ENCODE measurements at regions not wholly inside any gene's neighbourhood (a gene's known extent, or its start where the extent isn't known, plus 50 kb on each side); places are given as distances from the start of the nearest gene placed in this dataset.

DNA sequence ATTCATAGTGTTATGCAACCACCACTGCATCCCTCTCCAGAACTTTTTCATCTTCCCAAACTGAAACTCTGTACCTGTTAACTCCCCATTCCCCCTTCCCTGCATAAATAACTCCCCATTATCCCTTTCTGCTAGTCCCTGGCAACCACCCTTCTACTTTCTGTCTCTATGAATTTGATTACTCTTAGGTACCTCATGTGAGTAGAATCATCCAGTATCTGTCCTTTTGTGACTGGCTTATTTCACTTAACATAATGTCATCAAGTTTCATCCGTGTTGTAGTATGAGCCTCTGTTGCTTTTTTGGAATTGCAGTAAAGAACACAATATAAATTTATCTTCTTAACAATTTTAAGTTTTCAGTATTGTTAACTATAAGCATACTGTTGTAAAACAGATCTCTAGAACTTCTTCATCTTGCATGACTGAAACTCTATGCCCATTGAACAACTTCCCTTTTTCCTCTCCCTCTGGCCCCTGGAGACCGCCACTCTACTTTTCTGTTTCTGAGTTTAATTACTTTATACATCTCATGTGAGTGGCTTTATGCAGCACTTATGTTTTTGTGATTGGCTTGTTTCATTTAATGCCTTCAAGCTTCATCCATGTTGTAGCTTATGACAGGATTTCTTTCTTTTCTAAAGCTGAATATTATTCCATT, 87.3 kb upstream of the ABCC4 start:
- Histone ChIP-seq H3K36me3 (ENCODE audit: control insufficient read depth in 4 of 4, insufficient read depth in 3 of 4, low read depth in 1 of 4, low read length in 3 of 4) (no peaks in the 10 kb centered on the region), H3K4me1 (ENCODE audit: control insufficient read depth in 4 of 4, insufficient read depth in 4 of 4, low read length in 3 of 4) (no peaks in the 10 kb centered on the region), H3K9me3 (ENCODE audit: control insufficient read depth in 4 of 4, low read length in 3 of 4) (no peaks in the 10 kb centered on the region), H3K4me3 (ENCODE audit: low read depth in 1 of 3, low read length in 3 of 3) (no peak overlapping the region), H3K27me3 (ENCODE audit: control insufficient read depth in 4 of 4, insufficient read depth in 4 of 4, low read length in 3 of 4) (no peaks in the 10 kb centered on the region), H3K9ac (ENCODE audit: low read depth in 1 of 2, low read length in 2 of 2) (no peak overlapping the region), H3K27ac (ENCODE audit: low read depth in 1 of 2, low read length in 2 of 2) (no peak overlapping the region)
- WGBS, result 75% methylated on average over 2 of the region's 2 CpGs
- TF ChIP-seq YY1 (IDR thresholded peaks at IDR 0.05), result no peak
- TF ChIP-seq HNF4G (IDR thresholded peaks at IDR 0.05), result no peak
- TF ChIP-seq, protein P1, sequence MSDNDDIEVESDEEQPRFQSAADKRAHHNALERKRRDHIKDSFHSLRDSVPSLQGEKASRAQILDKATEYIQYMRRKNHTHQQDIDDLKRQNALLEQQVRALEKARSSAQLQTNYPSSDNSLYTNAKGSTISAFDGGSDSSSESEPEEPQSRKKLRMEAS (IDR thresholded peaks at IDR 0.05), result no peak
- TF ChIP-seq, protein P2, sequence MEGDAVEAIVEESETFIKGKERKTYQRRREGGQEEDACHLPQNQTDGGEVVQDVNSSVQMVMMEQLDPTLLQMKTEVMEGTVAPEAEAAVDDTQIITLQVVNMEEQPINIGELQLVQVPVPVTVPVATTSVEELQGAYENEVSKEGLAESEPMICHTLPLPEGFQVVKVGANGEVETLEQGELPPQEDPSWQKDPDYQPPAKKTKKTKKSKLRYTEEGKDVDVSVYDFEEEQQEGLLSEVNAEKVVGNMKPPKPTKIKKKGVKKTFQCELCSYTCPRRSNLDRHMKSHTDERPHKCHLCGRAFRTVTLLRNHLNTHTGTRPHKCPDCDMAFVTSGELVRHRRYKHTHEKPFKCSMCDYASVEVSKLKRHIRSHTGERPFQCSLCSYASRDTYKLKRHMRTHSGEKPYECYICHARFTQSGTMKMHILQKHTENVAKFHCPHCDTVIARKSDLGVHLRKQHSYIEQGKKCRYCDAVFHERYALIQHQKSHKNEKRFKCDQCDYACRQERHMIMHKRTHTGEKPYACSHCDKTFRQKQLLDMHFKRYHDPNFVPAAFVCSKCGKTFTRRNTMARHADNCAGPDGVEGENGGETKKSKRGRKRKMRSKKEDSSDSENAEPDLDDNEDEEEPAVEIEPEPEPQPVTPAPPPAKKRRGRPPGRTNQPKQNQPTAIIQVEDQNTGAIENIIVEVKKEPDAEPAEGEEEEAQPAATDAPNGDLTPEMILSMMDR (IDR thresholded peaks at IDR 0.05; ENCODE audit: low read depth, low read length, missing input control), result no peak
- no peak for TF ChIP-seq FOXA1 (IDR thresholded peaks at IDR 0.05)
- no peak for TF ChIP-seq NR2F2 (IDR thresholded peaks at IDR 0.05)
- TF ChIP-seq HNF4A (conservative IDR thresholded peaks at IDR 0.05), result no peak
- no peak for TF ChIP-seq GABPA (IDR thresholded peaks at IDR 0.05 in 1 of 2, conservative IDR thresholded peaks at IDR 0.05 in 1 of 2)
- TF ChIP-seq FOXA2 (IDR thresholded peaks at IDR 0.05), result no peak
- no peak for TF ChIP-seq TAF1 (conservative IDR thresholded peaks at IDR 0.05)
- TF ChIP-seq, protein P3, sequence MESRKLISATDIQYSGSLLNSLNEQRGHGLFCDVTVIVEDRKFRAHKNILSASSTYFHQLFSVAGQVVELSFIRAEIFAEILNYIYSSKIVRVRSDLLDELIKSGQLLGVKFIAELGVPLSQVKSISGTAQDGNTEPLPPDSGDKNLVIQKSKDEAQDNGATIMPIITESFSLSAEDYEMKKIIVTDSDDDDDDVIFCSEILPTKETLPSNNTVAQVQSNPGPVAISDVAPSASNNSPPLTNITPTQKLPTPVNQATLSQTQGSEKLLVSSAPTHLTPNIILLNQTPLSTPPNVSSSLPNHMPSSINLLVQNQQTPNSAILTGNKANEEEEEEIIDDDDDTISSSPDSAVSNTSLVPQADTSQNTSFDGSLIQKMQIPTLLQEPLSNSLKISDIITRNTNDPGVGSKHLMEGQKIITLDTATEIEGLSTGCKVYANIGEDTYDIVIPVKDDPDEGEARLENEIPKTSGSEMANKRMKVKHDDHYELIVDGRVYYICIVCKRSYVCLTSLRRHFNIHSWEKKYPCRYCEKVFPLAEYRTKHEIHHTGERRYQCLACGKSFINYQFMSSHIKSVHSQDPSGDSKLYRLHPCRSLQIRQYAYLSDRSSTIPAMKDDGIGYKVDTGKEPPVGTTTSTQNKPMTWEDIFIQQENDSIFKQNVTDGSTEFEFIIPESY (IDR thresholded peaks at IDR 0.05), result no peak
- TF ChIP-seq EGR1 (IDR thresholded peaks at IDR 0.05; ENCODE audit: low read depth in 2 of 2), result no peak
- no peak for TF ChIP-seq SP1 (IDR thresholded peaks at IDR 0.05)
- no peak for TF ChIP-seq RXRA (IDR thresholded peaks at IDR 0.05)
- TF ChIP-seq RAD21 (IDR thresholded peaks at IDR 0.05), result no peak
- DNase-seq (ENCODE audit: low spot score), result no peak

DNA sequence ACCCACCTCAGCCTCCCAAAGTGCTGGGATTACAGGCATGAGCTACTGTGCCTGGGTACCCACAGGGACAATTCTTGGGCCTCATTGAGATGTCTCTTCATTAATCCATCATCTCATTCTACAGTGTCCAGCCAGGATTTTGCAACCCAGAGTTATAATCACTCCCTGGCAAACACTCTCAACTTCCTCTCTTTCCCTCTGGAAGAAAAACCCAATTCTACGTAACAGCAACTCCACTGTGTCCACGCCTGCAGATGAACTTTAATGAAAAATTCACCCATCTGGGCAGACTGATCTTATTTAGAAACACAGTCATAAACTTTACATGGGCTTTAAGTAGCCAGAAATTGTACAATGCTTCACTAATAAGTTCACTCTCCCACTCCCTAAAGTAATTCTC, 90.1 kb upstream of the ABCC4 start:
- no peaks in the 10 kb centered on the region for H3K27me3 ChIP-seq (ENCODE audit: control insufficient read depth in 4 of 4, insufficient read depth in 4 of 4, low read length in 3 of 4)
- H3K4me1 ChIP-seq (ENCODE audit: control insufficient read depth in 4 of 4, insufficient read depth in 4 of 4, low read length in 3 of 4), result no peaks in the 10 kb centered on the region
- 87% methylated on average over 2 of the region's 2 CpGs for WGBS
- no peak for DNase-seq (ENCODE audit: low spot score)
- H3K4me3 ChIP-seq (ENCODE audit: low read depth in 1 of 3, low read length in 3 of 3), result no peak overlapping the region
- no peaks in the 10 kb centered on the region for H3K9me3 ChIP-seq (ENCODE audit: control insufficient read depth in 4 of 4, low read length in 3 of 4)
- H3K9ac ChIP-seq (ENCODE audit: low read depth in 1 of 2, low read length in 2 of 2), result no peak overlapping the region
- H3K36me3 ChIP-seq (ENCODE audit: control insufficient read depth in 4 of 4, insufficient read depth in 3 of 4, low read depth in 1 of 4, low read length in 3 of 4), result no peaks in the 10 kb centered on the region
- H3K27ac ChIP-seq (ENCODE audit: low read depth in 1 of 2, low read length in 2 of 2), result no peak overlapping the region
- no peak for TF ChIP-seq YY1 (IDR thresholded peaks at IDR 0.05)
- no peak for TF ChIP-seq JUND (IDR thresholded peaks at IDR 0.05)
- no peak for TF ChIP-seq FOXA2 (IDR thresholded peaks at IDR 0.05)
- TF ChIP-seq SP1 (IDR thresholded peaks at IDR 0.05), result no peak
- TF ChIP-seq GABPA (IDR thresholded peaks at IDR 0.05 in 1 of 2, conservative IDR thresholded peaks at IDR 0.05 in 1 of 2), result no peak
- TF ChIP-seq, protein P4, sequence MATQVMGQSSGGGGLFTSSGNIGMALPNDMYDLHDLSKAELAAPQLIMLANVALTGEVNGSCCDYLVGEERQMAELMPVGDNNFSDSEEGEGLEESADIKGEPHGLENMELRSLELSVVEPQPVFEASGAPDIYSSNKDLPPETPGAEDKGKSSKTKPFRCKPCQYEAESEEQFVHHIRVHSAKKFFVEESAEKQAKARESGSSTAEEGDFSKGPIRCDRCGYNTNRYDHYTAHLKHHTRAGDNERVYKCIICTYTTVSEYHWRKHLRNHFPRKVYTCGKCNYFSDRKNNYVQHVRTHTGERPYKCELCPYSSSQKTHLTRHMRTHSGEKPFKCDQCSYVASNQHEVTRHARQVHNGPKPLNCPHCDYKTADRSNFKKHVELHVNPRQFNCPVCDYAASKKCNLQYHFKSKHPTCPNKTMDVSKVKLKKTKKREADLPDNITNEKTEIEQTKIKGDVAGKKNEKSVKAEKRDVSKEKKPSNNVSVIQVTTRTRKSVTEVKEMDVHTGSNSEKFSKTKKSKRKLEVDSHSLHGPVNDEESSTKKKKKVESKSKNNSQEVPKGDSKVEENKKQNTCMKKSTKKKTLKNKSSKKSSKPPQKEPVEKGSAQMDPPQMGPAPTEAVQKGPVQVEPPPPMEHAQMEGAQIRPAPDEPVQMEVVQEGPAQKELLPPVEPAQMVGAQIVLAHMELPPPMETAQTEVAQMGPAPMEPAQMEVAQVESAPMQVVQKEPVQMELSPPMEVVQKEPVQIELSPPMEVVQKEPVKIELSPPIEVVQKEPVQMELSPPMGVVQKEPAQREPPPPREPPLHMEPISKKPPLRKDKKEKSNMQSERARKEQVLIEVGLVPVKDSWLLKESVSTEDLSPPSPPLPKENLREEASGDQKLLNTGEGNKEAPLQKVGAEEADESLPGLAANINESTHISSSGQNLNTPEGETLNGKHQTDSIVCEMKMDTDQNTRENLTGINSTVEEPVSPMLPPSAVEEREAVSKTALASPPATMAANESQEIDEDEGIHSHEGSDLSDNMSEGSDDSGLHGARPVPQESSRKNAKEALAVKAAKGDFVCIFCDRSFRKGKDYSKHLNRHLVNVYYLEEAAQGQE (IDR thresholded peaks at IDR 0.05), result no peak
- TF ChIP-seq NR2F2 (IDR thresholded peaks at IDR 0.05), result no peak
- TF ChIP-seq HNF4G (IDR thresholded peaks at IDR 0.05), result no peak
- TF ChIP-seq, protein P2 (IDR thresholded peaks at IDR 0.05; ENCODE audit: low read depth, low read length, missing input control), result no peak
- TF ChIP-seq, protein P1 (IDR thresholded peaks at IDR 0.05), result no peak
- no peak for TF ChIP-seq RAD21 (IDR thresholded peaks at IDR 0.05)
- no peak for TF ChIP-seq HNF4A (conservative IDR thresholded peaks at IDR 0.05)
- TF ChIP-seq FOXA1 (IDR thresholded peaks at IDR 0.05), result no peak
- no peak for TF ChIP-seq RXRA (IDR thresholded peaks at IDR 0.05)
- TF ChIP-seq, protein P5, sequence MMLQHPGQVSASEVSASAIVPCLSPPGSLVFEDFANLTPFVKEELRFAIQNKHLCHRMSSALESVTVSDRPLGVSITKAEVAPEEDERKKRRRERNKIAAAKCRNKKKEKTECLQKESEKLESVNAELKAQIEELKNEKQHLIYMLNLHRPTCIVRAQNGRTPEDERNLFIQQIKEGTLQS (IDR thresholded peaks at IDR 0.05), result no peak
- TF ChIP-seq, protein P3 (IDR thresholded peaks at IDR 0.05), result no peak
- TF ChIP-seq EGR1 (IDR thresholded peaks at IDR 0.05; ENCODE audit: low read depth in 2 of 2), result no peak

Data from liver (tissue), 8 donors.